Psoas muscle (tissue), 7 donors: ENCODE measurements at regions not wholly inside any gene's neighbourhood (a gene's known extent, or its start where the extent isn't known, plus 50 kb on each side); places are given as distances from the start of the nearest gene placed in this dataset.
A peak's percentile ranks its signal among the peaks of the same experiment; 100 is the strongest.

Experiments
- ATAC-seq, 4 donors: fragments of 200-7000 bp; cut with Tn5 transposase; one replicate each; pipeline ENCODE4 v1.9.1; 2020; ENCODE audit warnings: moderate library complexity in 3 of 4, mild to moderate bottlenecking in 2 of 4
- DNase-seq, 2 donors: peaks; one replicate each; pipeline ENCODE4 v3.0.0-alpha.2; 2020
- H3K27ac ChIP-seq: fragments of 200-600 bp; one replicate; pipeline ENCODE4 v1.8.0; 2022
- H3K27me3 ChIP-seq, 3 donors: fragments of 200-600 bp in 1 of 3; one replicate each; pipeline versions ENCODE4 v1.6.1 to v1.8.0; 2013 to 2022; ENCODE audit warnings: low read length in 2 of 3, mild to moderate bottlenecking in 2 of 3, moderate library complexity in 1 of 3; ENCODE audit not compliant: insufficient read depth in 3 of 3
- H3K36me3 ChIP-seq, 2 donors: fragments of 200-600 bp in 1 of 2; one replicate each; pipeline versions ENCODE4 v1.6.1 to v1.8.0; 2013 to 2022; ENCODE audit warnings: low read depth in 1 of 2, mild to moderate bottlenecking in 1 of 2, moderate library complexity in 1 of 2; ENCODE audit not compliant: insufficient read depth in 1 of 2
- H3K4me1 ChIP-seq: fragments of 200-600 bp; one replicate; pipeline ENCODE4 v1.8.0; 2022
- H3K4me3 ChIP-seq: fragments of 200-600 bp; one replicate; pipeline ENCODE4 v1.8.0; 2022; ENCODE audit warnings: mild to moderate bottlenecking
- H3K9me3 ChIP-seq: fragments of 200-600 bp; one replicate; pipeline ENCODE4 v1.8.0; 2022
- CTCF ChIP-seq: fragments of 200-600 bp; IDR thresholded peaks from one replicate; pipeline ENCODE4 v1.8.0; 2022; ENCODE audit warnings: antibody characterized with exemption
- WGBS, 3 donors: extraction: QIAGEN DNeasy Blood & Tissue Kit; methylation state at CpG; one replicate each; pipeline versions ENCODE4 v1.1.6 to v1.1.7; 2013; 5-methylcytosine and 5-hydroxymethylcytosine counted together
- intact Hi-C, 2 donors: fragments of 100-400 bp; cut with DNase I; formaldehyde crosslinking; loops; one replicate each; pipeline versions ENCODE4 v1.11.0 to v1.14.2; 2022
- donor health status: healthy with polysubstance abuse.
- donor health status: DM: no; HTN: no; CAD: no; lungs with moderate emphysema.
- donor health status: Bipolar disorder and iron deficiency.
- donor health status: healthy.
- donor health status: DM: yes; HTN: yes; CAD: no.
- donor health status: DM: no; HTN: no; CAD: no.
- donor health status: DM: yes; HTN: yes; CAD: no.

GRCh38 chr15:95857758-95858157, 472.7 kb upstream of the NR2F2 start:
- no peaks in the 10 kb centered on the region for H3K9me3 ChIP-seq
- H3K27ac ChIP-seq: no peak overlapping the region
- no peak overlapping the region for H3K4me3 ChIP-seq
- DNase-seq (no peak), ATAC-seq (peak in 1 of 4 donors; percentile 63)
- no peaks in the 10 kb centered on the region for H3K27me3 ChIP-seq
- no peak for TF ChIP-seq CTCF
- H3K36me3 ChIP-seq: no peaks in the 10 kb centered on the region
- H3K4me1 ChIP-seq: no peaks in the 10 kb centered on the region
- intact Hi-C loops: no loop called here

- intact Hi-C loops: no loop called here
- no peak for TF ChIP-seq CTCF
- ATAC-seq (no peak), DNase-seq (no peak)
- WGBS, 3 donors: 92 to 100% (median 96%) methylated on average over 1 of the region's 1 CpG
- no peaks in the 10 kb centered on the region for H3K4me1 ChIP-seq
- H3K36me3 ChIP-seq: no peaks in the 10 kb centered on the region
- no peak overlapping the region for H3K27ac ChIP-seq
- no peaks in the 10 kb centered on the region for H3K9me3 ChIP-seq
- H3K4me3 ChIP-seq: no peak overlapping the region
- no peaks in the 10 kb centered on the region for H3K27me3 ChIP-seq
Measured at GRCh38 chr15:95860406-95860805, 470.1 kb upstream of the NR2F2 start.

GRCh38 chr15:95864467-95864886, 466.0 kb upstream of the NR2F2 start:
- Histone ChIP-seq H3K9me3 (no peaks in the 10 kb centered on the region), H3K4me1 (no peaks in the 10 kb centered on the region), H3K27me3 (peaks cover 0 to 2% (median 0%) of the 10 kb centered on the region in 3 donors), H3K4me3 (no peak overlapping the region), H3K36me3 (no peaks in the 10 kb centered on the region), H3K27ac (no peak overlapping the region)
- ATAC-seq: no peak
- 52 to 68% (median 54%) methylated on average over 3 of the region's 3 CpGs for WGBS, 3 donors
- no peak for DNase-seq
- intact Hi-C loops: no loop called here
- TF ChIP-seq CTCF: no peak

- no peaks in the 10 kb centered on the region for H3K36me3 ChIP-seq
- H3K27me3 ChIP-seq: peaks cover 0 to 2% (median 0%) of the 10 kb centered on the region in 3 donors
- H3K4me3 ChIP-seq: no peak overlapping the region
- no peaks in the 10 kb centered on the region for H3K4me1 ChIP-seq
- H3K27ac ChIP-seq: no peak overlapping the region
- WGBS, 3 donors: 83 to 84% (median 83%) methylated on average over 4 of the region's 4 CpGs
- ATAC-seq: no peak
- H3K9me3 ChIP-seq: no peaks in the 10 kb centered on the region
- no peak for TF ChIP-seq CTCF
- intact Hi-C loops: no loop called here
- DNase-seq: no peak
Measured at GRCh38 chr15:95865330-95865739, 465.2 kb upstream of the NR2F2 start.

GRCh38 chr15:95866711-95867440, 463.6 kb upstream of the NR2F2 start:
- DNase-seq (no peak), ATAC-seq (no peak)
- H3K4me3 ChIP-seq: no peak overlapping the region
- 81 to 87% (median 82%) methylated on average over 8 of the region's 8 CpGs for WGBS, 3 donors
- TF ChIP-seq CTCF: no peak
- H3K4me1 ChIP-seq: no peaks in the 10 kb centered on the region
- no peaks in the 10 kb centered on the region for H3K36me3 ChIP-seq
- no peaks in the 10 kb centered on the region for H3K9me3 ChIP-seq
- peaks cover 0 to 2% (median 0%) of the 10 kb centered on the region in 3 donors for H3K27me3 ChIP-seq
- no peak overlapping the region for H3K27ac ChIP-seq
- intact Hi-C loops: no loop called here
